ENCODE measurements at regions not wholly inside any gene's neighbourhood (a gene's known extent, or its start where the extent isn't known, plus 50 kb on each side); places are given as distances from the start of the nearest gene placed in this dataset.

GRCh38 chr3:82132210-82133069, 371.0 kb upstream of the GBE1 start:
- TF ChIP-seq EZH2phosphoT487 (IDR thresholded peaks at IDR 0.05; ENCODE audit: insufficient read depth, low read depth) (no peak), EZH2 (IDR thresholded peaks at IDR 0.05; ENCODE audit: insufficient read depth, poor library complexity, severe bottlenecking) (no peak)
